ENCODE measurements at regions not wholly inside any gene's neighbourhood (a gene's known extent, or its start where the extent isn't known, plus 50 kb on each side); places are given as distances from the start of the nearest gene placed in this dataset.
"Not testable (repeated sequence)": the region's sequence is repeated elsewhere in the genome, so short reads cannot be mapped to it uniquely, and the experiment has no call there.

- not testable (repeated sequence) for H3K9me3 ChIP-seq (ENCODE audit: low read length); H3K27ac ChIP-seq (ENCODE audit: low read length); H3K9ac ChIP-seq (ENCODE audit: low read length); H4K20me1 ChIP-seq (ENCODE audit: insufficient read depth); H3K27me3 ChIP-seq (ENCODE audit: insufficient read depth, low read depth, low read length); H3K36me3 ChIP-seq (ENCODE audit: insufficient read depth, low read length); H3K79me2 ChIP-seq (replicated peaks; ENCODE audit: insufficient read depth, low read length); H3K4me3 ChIP-seq (ENCODE audit: low read length); H3K4me2 ChIP-seq (ENCODE audit: low read length); H3F3A ChIP-seq (ENCODE audit: insufficient read depth, low read length, poor library complexity, severe bottlenecking); H3K9me2 ChIP-seq (ENCODE audit: insufficient read depth, low read length); H2AFZ ChIP-seq (ENCODE audit: low read depth, low read length)
Measured at GRCh38 chr5:101180365-101180764, 277.3 kb upstream of the ST8SIA4 start.

- no peaks in the 10 kb centered on the region for H3K79me2 ChIP-seq (replicated peaks; ENCODE audit: insufficient read depth, low read length)
- no peak overlapping the region for H2AFZ ChIP-seq (ENCODE audit: low read depth, low read length)
- no peaks in the 10 kb centered on the region for H3K27me3 ChIP-seq (ENCODE audit: insufficient read depth, low read depth, low read length)
- no peak overlapping the region for H3K4me2 ChIP-seq (ENCODE audit: low read length)
- H4K20me1 ChIP-seq (ENCODE audit: insufficient read depth): no peaks in the 10 kb centered on the region
- no peaks in the 10 kb centered on the region for H3K9me3 ChIP-seq (ENCODE audit: low read length)
- H3K36me3 ChIP-seq (ENCODE audit: insufficient read depth, low read length): no peaks in the 10 kb centered on the region
- TF ChIP-seq MXI1 (conservative IDR thresholded peaks at IDR 0.05; ENCODE audit: poor library complexity, severe bottlenecking) (no peak), EP300 (conservative IDR thresholded peaks at IDR 0.05; ENCODE audit: poor library complexity, severe bottlenecking) (no peak)
- H3K27ac ChIP-seq (ENCODE audit: low read length): no peak overlapping the region
- no peak overlapping the region for H3K4me3 ChIP-seq (ENCODE audit: low read length)
- H3F3A ChIP-seq (ENCODE audit: insufficient read depth, low read length, poor library complexity, severe bottlenecking): no peaks in the 10 kb centered on the region
- H3K9me2 ChIP-seq (ENCODE audit: insufficient read depth, low read length): no peaks in the 10 kb centered on the region
- H3K9ac ChIP-seq (ENCODE audit: low read length): no peak overlapping the region
Measured at GRCh38 chr5:101176605-101177004, 273.5 kb upstream of the ST8SIA4 start.

- no peaks in the 10 kb centered on the region for H3K27me3 ChIP-seq (ENCODE audit: insufficient read depth, low read depth, low read length)
- H3K9me3 ChIP-seq (ENCODE audit: low read length): no peaks in the 10 kb centered on the region
- H3K4me3 ChIP-seq (ENCODE audit: low read length): no peak overlapping the region
- no peaks in the 10 kb centered on the region for H3K9me2 ChIP-seq (ENCODE audit: insufficient read depth, low read length)
- H3K79me2 ChIP-seq (replicated peaks; ENCODE audit: insufficient read depth, low read length): no peaks in the 10 kb centered on the region
- no peak overlapping the region for H3K9ac ChIP-seq (ENCODE audit: low read length)
- no peaks in the 10 kb centered on the region for H4K20me1 ChIP-seq (ENCODE audit: insufficient read depth)
- H3K4me2 ChIP-seq (ENCODE audit: low read length): no peak overlapping the region
- H3K27ac ChIP-seq (ENCODE audit: low read length): no peak overlapping the region
- no peaks in the 10 kb centered on the region for H3K36me3 ChIP-seq (ENCODE audit: insufficient read depth, low read length)
- H3F3A ChIP-seq (ENCODE audit: insufficient read depth, low read length, poor library complexity, severe bottlenecking): no peaks in the 10 kb centered on the region
- TF ChIP-seq SMC3 (conservative IDR thresholded peaks at IDR 0.05; ENCODE audit: poor library complexity) (no peak), EP300 (conservative IDR thresholded peaks at IDR 0.05; ENCODE audit: poor library complexity, severe bottlenecking) (no peak), EZH2 (IDR thresholded peaks at IDR 0.05; ENCODE audit: borderline replicate concordance, insufficient read depth, low read length, poor library complexity, severe bottlenecking) (no peak), TAF1 (IDR thresholded peaks at IDR 0.05; ENCODE audit: low read depth) (no peak), MXI1 (conservative IDR thresholded peaks at IDR 0.05; ENCODE audit: poor library complexity, severe bottlenecking) (no peak), CTCF (IDR thresholded peaks at IDR 0.05; ENCODE audit: poor library complexity, severe bottlenecking) (no peak), REST (IDR thresholded peaks at IDR 0.05; ENCODE audit: borderline replicate concordance) (no peak), RAD21 (conservative IDR thresholded peaks at IDR 0.05) (no peak), POLR2AphosphoS5 (IDR thresholded peaks at IDR 0.05) (no peak)
- no peak overlapping the region for H2AFZ ChIP-seq (ENCODE audit: low read depth, low read length)
Measured at GRCh38 chr5:101174981-101175380, 271.9 kb upstream of the ST8SIA4 start.
